OCI-LY1 (cell line): ENCODE measurements at regions not wholly inside any gene's neighbourhood (a gene's known extent, or its start where the extent isn't known, plus 50 kb on each side); places are given as distances from the start of the nearest gene placed in this dataset.

ENCODE experiments used
- EZH2 ChIP-seq: fragments of 200-600 bp; sonication (generic), shearing (Covaris generic); IDR thresholded peaks from 2 replicates; pipeline ENCODE4 v1.8.0; 2017; ENCODE audit warnings: borderline replicate concordance, mixed run types, mild to moderate bottlenecking, antibody characterized with exemption, low read length, moderate library complexity, mixed read lengths
- TF ChIP-seq, protein P1 (sequence below): fragments of 200-600 bp; sonication (generic), shearing (Covaris generic); IDR thresholded peaks from 2 replicates; pipeline ENCODE4 v1.5.1; 2017; ENCODE audit warnings: mild to moderate bottlenecking, antibody characterized with exemption, low read length, moderate library complexity, mixed read lengths

DNA sequence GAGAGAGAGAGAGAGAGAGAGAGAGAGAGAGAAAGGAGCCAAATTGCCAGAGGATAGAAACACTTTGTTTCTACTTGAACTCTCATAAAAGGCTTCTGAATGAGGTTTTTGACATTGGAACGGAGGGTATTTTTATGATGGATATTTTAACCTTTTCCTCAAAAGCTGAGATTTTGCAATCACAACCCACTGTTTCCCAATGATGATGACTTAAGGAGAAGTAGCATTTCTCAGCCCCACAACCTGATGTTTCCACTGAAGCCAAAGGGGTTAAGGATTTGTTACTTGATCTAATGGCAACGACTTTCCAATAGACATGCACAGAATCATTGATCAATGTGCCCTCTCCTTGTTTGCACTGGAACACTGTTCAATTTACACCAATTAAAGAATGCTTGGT lies 67.1 kb upstream of the POU3F3 start:
- TF ChIP-seq, protein P1, sequence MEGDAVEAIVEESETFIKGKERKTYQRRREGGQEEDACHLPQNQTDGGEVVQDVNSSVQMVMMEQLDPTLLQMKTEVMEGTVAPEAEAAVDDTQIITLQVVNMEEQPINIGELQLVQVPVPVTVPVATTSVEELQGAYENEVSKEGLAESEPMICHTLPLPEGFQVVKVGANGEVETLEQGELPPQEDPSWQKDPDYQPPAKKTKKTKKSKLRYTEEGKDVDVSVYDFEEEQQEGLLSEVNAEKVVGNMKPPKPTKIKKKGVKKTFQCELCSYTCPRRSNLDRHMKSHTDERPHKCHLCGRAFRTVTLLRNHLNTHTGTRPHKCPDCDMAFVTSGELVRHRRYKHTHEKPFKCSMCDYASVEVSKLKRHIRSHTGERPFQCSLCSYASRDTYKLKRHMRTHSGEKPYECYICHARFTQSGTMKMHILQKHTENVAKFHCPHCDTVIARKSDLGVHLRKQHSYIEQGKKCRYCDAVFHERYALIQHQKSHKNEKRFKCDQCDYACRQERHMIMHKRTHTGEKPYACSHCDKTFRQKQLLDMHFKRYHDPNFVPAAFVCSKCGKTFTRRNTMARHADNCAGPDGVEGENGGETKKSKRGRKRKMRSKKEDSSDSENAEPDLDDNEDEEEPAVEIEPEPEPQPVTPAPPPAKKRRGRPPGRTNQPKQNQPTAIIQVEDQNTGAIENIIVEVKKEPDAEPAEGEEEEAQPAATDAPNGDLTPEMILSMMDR: no peak
- no peak for TF ChIP-seq EZH2
